Gastrocnemius medialis (tissue), 4 donors: ENCODE measurements at regions not wholly inside any gene's neighbourhood (a gene's known extent, or its start where the extent isn't known, plus 50 kb on each side); places are given as distances from the start of the nearest gene placed in this dataset.

Experiments used
- POLR2A ChIP-seq, 2 donors: fragments of 450-650 bp; IDR thresholded peaks; one replicate each; pipeline ENCODE4 v1.6.1; 2017; ENCODE audit warnings: antibody characterized with exemption in 2 of 2, mild to moderate bottlenecking in 2 of 2, moderate library complexity in 2 of 2
- TF ChIP-seq, protein P1 (sequence below), 5 experiments: fragments of 450-650 bp in 3 of 5; fragments of 200-600 bp in 2 of 5; sonication (generic) in 2 of 5; IDR thresholded peaks in 4 of 5; conservative IDR thresholded peaks in 1 of 5; 1 replicate in 4 of 5; 2 replicates in 1 of 5; pipeline ENCODE4 v1.5.1; 2016 to 2019; ENCODE audit warnings: antibody characterized with exemption in 5 of 5, mild to moderate bottlenecking in 3 of 5, moderate library complexity in 3 of 5

DNA sequence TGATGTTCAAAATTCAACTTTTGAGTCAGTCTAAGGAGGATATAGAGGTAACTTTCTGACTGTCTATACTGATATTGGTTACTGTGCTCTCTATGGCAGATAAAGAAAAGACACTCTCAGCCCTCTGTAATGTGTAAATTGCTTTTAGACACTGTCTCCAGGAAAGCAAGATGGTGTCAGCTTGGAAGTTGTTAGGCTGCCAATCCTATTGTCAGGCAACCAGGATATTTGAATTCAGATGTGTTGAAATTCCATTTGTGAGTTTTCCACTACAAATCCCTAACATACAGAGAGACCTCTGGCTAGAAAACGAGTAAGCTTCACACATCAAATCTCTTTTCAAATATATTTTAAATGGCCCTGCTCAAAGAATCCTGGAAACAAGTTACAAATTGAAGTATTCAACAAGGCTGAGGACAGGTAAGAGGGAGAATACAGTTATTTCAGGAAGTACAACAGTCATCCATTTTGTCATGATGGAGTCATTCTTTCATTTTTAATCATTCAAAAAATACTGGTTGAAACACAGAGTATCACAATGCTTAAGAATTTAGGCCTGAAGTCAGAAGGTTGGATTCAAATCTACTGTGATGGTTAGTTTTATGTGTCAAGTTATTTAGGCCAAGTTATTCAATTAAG is 312.0 kb downstream of the OLFM4 start:
- TF ChIP-seq, protein P1, sequence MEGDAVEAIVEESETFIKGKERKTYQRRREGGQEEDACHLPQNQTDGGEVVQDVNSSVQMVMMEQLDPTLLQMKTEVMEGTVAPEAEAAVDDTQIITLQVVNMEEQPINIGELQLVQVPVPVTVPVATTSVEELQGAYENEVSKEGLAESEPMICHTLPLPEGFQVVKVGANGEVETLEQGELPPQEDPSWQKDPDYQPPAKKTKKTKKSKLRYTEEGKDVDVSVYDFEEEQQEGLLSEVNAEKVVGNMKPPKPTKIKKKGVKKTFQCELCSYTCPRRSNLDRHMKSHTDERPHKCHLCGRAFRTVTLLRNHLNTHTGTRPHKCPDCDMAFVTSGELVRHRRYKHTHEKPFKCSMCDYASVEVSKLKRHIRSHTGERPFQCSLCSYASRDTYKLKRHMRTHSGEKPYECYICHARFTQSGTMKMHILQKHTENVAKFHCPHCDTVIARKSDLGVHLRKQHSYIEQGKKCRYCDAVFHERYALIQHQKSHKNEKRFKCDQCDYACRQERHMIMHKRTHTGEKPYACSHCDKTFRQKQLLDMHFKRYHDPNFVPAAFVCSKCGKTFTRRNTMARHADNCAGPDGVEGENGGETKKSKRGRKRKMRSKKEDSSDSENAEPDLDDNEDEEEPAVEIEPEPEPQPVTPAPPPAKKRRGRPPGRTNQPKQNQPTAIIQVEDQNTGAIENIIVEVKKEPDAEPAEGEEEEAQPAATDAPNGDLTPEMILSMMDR (IDR thresholded peaks at IDR 0.05 in 4 of 5, conservative IDR thresholded peaks at IDR 0.05 in 1 of 5) = no peak
- no peak for TF ChIP-seq POLR2A (IDR thresholded peaks at IDR 0.05)
